GM21576 (cell line): ENCODE measurements at regions not wholly inside any gene's neighbourhood (a gene's known extent, or its start where the extent isn't known, plus 50 kb on each side); places are given as distances from the start of the nearest gene placed in this dataset.

Experiments used
- ATAC-seq: cut with Tn5 transposase; IDR thresholded peaks from one replicate; pipeline ENCODE4 v1.9.1; 2021; ENCODE audit warnings: mild to moderate bottlenecking, moderate library complexity; ENCODE audit not compliant: unreplicated experiment

DNA sequence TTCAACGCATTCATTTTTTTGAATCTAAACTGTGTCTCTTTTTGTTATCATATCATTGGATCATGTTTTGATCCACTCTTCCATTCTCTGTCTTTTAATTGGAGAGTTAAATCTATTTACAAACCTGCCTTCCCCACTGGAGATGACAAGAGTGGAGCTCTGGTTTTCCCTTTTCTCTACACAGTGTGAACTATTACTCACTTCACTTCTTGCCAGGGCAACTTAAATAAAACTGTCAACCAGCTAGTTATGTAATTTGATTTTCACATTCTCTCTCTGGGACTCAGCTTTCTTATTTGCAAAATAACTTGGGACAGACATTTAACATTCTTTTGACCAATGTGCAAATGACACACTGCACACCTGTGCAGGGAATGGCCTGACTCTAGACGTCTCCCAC lies 230.8 kb upstream of the CST7 start:
- ATAC-seq: no peak

DNA sequence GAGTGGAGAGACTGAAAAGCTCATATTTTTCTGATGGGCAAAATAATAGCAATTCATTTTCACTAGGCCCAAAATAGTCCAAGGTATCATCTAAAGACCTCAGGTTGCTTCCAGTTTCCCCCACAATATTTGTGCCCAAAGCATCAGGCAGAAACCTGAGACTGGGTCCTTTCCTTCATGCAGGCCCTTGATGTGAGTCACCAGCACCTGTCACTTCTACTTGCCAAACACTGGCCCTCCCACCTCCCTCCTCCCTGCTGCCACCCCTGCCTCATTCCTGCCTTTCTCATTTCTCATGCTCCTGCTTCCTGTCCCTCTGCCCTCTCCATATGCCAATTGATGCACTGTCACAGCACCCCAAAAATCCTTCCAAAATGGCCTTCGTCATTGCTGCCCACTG lies 230.4 kb upstream of the CST7 start:
- ATAC-seq: no peak

- no peak for ATAC-seq
These were observed 228.1 kb upstream of the CST7 start for GRCh38 chr20:24720957-24721356.

DNA sequence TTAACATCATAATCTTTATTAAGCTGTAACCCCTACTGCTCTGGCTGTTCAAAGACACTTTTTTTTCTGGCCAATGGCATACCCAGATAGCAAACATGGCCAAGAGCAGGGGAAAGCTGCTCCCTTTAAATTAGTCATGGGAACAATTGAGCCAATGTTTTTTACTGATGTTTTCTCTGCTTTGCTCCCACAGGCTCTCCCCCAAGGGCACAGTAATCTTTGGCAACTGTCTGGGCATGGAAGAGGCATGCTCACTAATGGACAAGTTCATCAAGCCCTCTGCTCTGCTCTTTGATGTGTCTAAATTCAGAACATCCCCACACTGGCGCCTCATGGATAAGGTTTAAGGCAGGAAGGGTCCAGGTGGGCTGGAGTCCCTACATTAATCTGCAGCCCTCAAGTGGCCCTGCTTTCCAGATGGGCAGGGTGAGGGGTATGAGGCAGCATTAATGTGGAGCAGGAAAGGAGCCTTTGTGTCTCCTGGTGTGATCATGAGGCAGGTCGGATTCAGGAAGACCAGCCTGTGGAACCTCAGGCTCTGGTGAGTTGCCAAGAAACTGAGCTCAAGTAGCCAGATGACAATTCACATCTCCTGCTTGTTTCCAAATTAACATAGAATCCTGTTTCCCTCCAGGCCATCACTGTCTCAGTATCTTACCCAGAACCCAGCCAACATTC lies 227.0 kb upstream of the CST7 start:
- ATAC-seq: no peak

GRCh38 chr20:24722586-24722985 lies 226.5 kb upstream of the CST7 start:
- ATAC-seq: no peak

- ATAC-seq: no peak
These were observed 225.9 kb upstream of the CST7 start for GRCh38 chr20:24723186-24723585.

DNA sequence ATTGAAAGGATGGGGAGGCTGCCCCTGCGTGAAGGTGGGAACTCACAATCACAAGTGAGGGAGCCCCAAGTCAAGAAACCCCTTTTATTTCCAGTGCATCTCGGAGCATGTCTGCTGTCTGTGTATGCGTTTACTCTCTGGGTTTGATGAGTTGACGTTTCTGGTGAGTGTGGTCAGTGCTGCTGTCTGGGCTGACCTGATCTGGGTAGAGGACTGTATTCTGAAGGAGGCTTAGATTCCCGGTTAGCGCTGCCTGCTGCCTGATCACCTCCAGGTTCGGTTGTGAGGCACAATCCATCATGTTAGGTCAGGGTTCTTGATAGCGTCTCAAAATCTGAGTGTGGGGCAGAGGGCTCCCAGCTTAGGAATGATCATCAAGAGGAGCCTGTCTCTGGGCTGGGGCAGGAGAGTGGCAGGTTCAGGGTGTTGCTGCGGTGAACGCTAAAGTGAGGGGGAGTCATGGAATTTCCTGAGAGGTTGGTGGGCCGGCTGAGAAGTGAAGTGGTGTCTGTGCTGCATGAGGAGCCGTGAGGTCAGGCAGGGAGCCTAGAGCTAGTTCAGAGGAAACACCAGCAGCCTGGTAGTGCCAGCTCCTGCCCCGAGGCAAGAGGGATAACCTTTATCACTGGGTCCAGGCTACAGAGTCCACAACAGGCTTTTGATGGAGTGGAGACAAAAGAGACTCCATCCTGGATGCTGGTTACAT lies 225.3 kb upstream of the CST7 start:
- ATAC-seq: no peak

GRCh38 chr20:24724982-24725533 lies 224.0 kb upstream of the CST7 start:
- ATAC-seq: no peak

- no peak for ATAC-seq
These were observed 221.3 kb upstream of the CST7 start for GRCh38 chr20:24727795-24728194.

DNA sequence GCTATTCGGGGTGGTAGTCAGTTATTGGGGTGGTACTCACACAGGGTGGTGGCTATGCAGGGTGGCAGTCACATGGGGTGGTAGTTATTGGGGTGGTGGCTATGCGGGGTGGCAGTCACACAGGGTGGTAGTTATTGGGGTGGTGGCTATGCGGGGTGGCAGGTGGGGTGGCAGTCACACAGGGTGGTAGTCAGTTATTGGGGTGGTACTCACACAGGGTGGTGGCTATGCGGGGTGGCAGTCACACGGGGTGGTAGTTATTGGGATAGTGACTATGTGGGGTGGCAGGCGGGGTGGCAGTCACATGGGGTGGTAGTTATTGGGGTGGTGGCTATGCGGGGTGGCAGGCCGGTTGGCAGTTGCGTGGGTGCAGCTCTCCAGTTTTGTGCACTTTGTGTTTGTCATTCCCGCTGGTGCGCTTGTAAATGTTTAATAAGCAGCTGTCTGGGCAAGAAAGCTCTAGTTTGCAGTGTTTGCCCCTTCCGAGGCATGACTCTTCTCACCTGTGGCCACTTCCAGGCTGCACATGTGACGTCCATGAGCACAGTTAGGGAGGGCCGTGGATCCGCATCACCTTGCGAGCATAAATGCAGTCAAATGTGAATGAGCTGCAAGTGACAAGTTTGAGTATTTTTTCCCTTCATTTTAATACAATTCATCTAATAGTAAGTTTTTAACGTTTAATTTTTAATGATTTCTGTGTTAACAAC lies 219.0 kb upstream of the CST7 start:
- no peak for ATAC-seq

- no peak for ATAC-seq
These were observed 218.3 kb upstream of the CST7 start for GRCh38 chr20:24730750-24731149.

GRCh38 chr20:24731312-24731711 lies 217.8 kb upstream of the CST7 start:
- no peak for ATAC-seq

GRCh38 chr20:24732076-24732475 lies 217.0 kb upstream of the CST7 start:
- ATAC-seq: no peak

- no peak for ATAC-seq
These were observed 216.5 kb upstream of the CST7 start for GRCh38 chr20:24732599-24732998.

- ATAC-seq: no peak
These were observed 215.7 kb upstream of the CST7 start for GRCh38 chr20:24733416-24733815.

DNA sequence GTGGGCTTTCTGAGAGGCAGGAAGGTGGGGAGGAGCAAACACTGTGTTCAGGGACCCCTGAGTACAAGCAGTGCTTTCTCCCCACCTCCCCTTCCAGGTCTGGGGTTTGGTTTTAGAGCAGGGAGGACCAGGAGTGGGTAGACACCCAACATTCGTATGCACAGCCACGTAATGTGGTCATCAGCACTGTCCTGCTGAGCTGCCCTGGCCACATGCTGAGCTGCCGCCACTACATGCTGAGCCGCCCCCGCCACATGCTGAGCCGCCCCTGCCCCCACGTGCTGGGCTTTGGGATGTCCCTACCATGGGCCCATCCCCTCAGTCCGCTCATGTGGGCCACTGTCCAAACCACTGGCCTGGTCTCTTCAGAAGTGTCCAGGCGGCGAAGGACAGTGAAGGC lies 214.9 kb upstream of the CST7 start:
- ATAC-seq: no peak

GRCh38 chr20:24735263-24735662 lies 213.8 kb upstream of the CST7 start:
- ATAC-seq: no peak

GRCh38 chr20:24736131-24736843 lies 212.8 kb upstream of the CST7 start:
- no peak for ATAC-seq

DNA sequence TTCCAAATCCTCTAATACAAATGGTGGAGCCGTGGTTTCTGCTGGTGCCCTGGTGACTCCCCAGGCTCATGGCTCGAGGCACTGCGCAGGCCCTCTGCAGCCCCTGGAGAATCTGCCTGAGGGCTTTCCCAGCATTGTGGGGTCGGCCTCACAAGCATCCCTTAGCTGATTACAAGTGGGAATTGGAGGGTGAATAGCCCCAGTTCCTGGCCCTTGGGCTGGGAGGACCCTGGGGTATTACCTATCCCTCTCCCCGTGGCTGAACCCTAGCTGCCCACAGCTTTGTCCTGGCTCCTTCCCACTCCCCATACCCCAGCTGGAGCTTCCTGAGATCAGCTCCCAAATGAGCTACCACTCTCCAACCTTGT lies 212.2 kb upstream of the CST7 start:
- ATAC-seq: no peak

- ATAC-seq: no peak
These were observed 211.7 kb upstream of the CST7 start for GRCh38 chr20:24737212-24737850.
